ENCODE measurements at regions not wholly inside any gene's neighbourhood (a gene's known extent, or its start where the extent isn't known, plus 50 kb on each side); places are given as distances from the start of the nearest gene placed in this dataset.
"Not testable (repeated sequence)": the region's sequence is repeated elsewhere in the genome, so short reads cannot be mapped to it uniquely, and the experiment has no call there.

GRCh38 chr9:90064971-90065370 is 460.2 kb downstream of the GADD45G start:
- peaks cover 18 to 24% of the 10 kb centered on the region in 2 donors for H3K27me3 Mint-ChIP-seq
- no peak overlapping the region for H3K27ac Mint-ChIP-seq
- no peaks in the 10 kb centered on the region for H3K9me3 Mint-ChIP-seq
- no peaks in the 10 kb centered on the region for H3K36me3 Mint-ChIP-seq (ENCODE audit: insufficient read depth)
- no peaks in the 10 kb centered on the region for H3K4me1 Mint-ChIP-seq (ENCODE audit: low read depth in 2 of 2)
- H3K4me3 Mint-ChIP-seq = no peak overlapping the region
- ATAC-seq (replicated peaks) (no peak), DNase-seq (no peak)

GRCh38 chr9:90065851-90066250 is 461.0 kb downstream of the GADD45G start:
- no peak overlapping the region for H3K4me3 Mint-ChIP-seq
- DNase-seq = no peak
- H3K9me3 Mint-ChIP-seq = no peaks in the 10 kb centered on the region
- no peaks in the 10 kb centered on the region for H3K36me3 Mint-ChIP-seq (ENCODE audit: insufficient read depth)
- no peak overlapping the region for H3K27ac Mint-ChIP-seq
- no peaks in the 10 kb centered on the region for H3K4me1 Mint-ChIP-seq (ENCODE audit: low read depth in 2 of 2)
- ATAC-seq (replicated peaks) = no peak
- H3K27me3 Mint-ChIP-seq = peaks cover 24 to 25% of the 10 kb centered on the region in 2 donors

DNA sequence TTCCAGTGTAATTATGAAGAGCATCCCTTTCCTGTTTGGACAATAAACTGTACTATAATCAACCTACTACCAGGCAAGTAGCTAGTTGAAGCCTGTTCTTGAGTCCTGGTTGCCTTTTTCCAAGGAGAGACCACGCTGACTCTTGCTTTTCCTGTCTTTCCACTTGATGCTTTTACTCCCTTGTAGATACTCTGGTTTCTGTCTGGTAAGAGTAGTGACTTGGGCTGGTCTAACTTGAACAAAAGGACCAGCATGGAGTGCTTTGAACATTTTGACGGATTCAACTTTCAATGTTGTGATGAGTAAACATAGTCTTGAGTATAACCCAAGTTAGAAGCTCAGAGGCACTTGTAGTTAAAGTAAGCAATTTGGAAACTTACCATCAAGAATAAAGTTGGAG is 464.3 kb downstream of the GADD45G start:
- no peak for DNase-seq
- no peaks in the 10 kb centered on the region for H3K9me3 Mint-ChIP-seq
- H3K36me3 Mint-ChIP-seq (ENCODE audit: insufficient read depth) = no peaks in the 10 kb centered on the region
- H3K27ac Mint-ChIP-seq = no peak overlapping the region
- H3K4me1 Mint-ChIP-seq (ENCODE audit: low read depth in 2 of 2) = no peaks in the 10 kb centered on the region
- peaks cover 17 to 19% of the 10 kb centered on the region in 2 donors for H3K27me3 Mint-ChIP-seq
- ATAC-seq (replicated peaks) = no peak
- H3K4me3 Mint-ChIP-seq = no peak overlapping the region

DNA sequence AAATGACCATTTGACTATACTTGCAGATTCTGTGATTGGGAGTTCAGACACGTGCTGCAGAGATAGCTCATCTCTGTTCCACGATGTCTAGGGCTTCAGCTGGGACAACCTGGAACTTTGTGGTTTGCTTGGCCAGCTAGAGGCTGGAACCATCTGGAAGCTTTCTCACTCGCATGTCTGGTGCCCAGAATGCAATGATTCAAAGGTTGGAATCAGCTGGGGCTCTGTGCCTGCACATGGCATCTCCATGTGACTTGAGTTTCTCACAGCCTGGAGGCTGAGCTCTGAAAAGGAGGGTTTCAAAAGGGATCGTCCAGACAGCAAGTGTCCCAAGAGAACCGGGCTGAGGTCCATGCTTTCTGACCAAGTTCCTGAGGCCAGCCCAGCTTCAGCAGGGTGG is 465.2 kb downstream of the GADD45G start:
- ATAC-seq (replicated peaks) (no peak), DNase-seq (no peak)
- no peaks in the 10 kb centered on the region for H3K4me1 Mint-ChIP-seq (ENCODE audit: low read depth in 2 of 2)
- H3K4me3 Mint-ChIP-seq = no peak overlapping the region
- H3K9me3 Mint-ChIP-seq = no peaks in the 10 kb centered on the region
- H3K36me3 Mint-ChIP-seq (ENCODE audit: insufficient read depth) = no peaks in the 10 kb centered on the region
- H3K27ac Mint-ChIP-seq = no peak overlapping the region
- peaks cover 17 to 19% of the 10 kb centered on the region in 2 donors for H3K27me3 Mint-ChIP-seq

- Mint-ChIP-seq H3K36me3 (ENCODE audit: insufficient read depth) (no peaks in the 10 kb centered on the region), H3K27me3 (peaks cover 18 to 19% of the 10 kb centered on the region in 2 donors), H3K4me3 (no peak overlapping the region), H3K9me3 (no peaks in the 10 kb centered on the region), H3K4me1 (ENCODE audit: low read depth in 2 of 2) (no peaks in the 10 kb centered on the region), H3K27ac (no peak overlapping the region)
- DNase-seq (no peak), ATAC-seq (replicated peaks) (no peak)
Measured at GRCh38 chr9:90070469-90070868, 465.7 kb downstream of the GADD45G start.

GRCh38 chr9:90070931-90071660 is 466.3 kb downstream of the GADD45G start:
- H3K36me3 Mint-ChIP-seq (ENCODE audit: insufficient read depth) = no peaks in the 10 kb centered on the region
- no peak overlapping the region for H3K27ac Mint-ChIP-seq
- ATAC-seq (replicated peaks) = no peak
- H3K9me3 Mint-ChIP-seq = no peaks in the 10 kb centered on the region
- DNase-seq = no peak
- H3K4me3 Mint-ChIP-seq = no peak overlapping the region
- H3K4me1 Mint-ChIP-seq (ENCODE audit: low read depth in 2 of 2) = no peaks in the 10 kb centered on the region
- peaks cover 20 to 23% of the 10 kb centered on the region in 2 donors for H3K27me3 Mint-ChIP-seq

- ATAC-seq (replicated peaks) = no peak
- H3K9me3 Mint-ChIP-seq = no peaks in the 10 kb centered on the region
- no peaks in the 10 kb centered on the region for H3K36me3 Mint-ChIP-seq (ENCODE audit: insufficient read depth)
- H3K27me3 Mint-ChIP-seq = peaks cover 36 to 37% of the 10 kb centered on the region in 2 donors
- DNase-seq = no peak
- H3K4me1 Mint-ChIP-seq (ENCODE audit: low read depth in 2 of 2) = no peaks in the 10 kb centered on the region
- H3K4me3 Mint-ChIP-seq = no peak overlapping the region
- no peak overlapping the region for H3K27ac Mint-ChIP-seq
Measured at GRCh38 chr9:90073186-90073945, 468.6 kb downstream of the GADD45G start.

GRCh38 chr9:90074316-90074962 is 469.6 kb downstream of the GADD45G start:
- Mint-ChIP-seq H3K9me3 (no peaks in the 10 kb centered on the region), H3K27me3 (peaks cover 32 to 38% of the 10 kb centered on the region in 2 donors), H3K36me3 (ENCODE audit: insufficient read depth) (no peaks in the 10 kb centered on the region), H3K4me3 (no peak overlapping the region), H3K27ac (no peak overlapping the region), H3K4me1 (ENCODE audit: low read depth in 2 of 2) (no peaks in the 10 kb centered on the region)
- ATAC-seq (replicated peaks) (no peak), DNase-seq (no peak)

DNA sequence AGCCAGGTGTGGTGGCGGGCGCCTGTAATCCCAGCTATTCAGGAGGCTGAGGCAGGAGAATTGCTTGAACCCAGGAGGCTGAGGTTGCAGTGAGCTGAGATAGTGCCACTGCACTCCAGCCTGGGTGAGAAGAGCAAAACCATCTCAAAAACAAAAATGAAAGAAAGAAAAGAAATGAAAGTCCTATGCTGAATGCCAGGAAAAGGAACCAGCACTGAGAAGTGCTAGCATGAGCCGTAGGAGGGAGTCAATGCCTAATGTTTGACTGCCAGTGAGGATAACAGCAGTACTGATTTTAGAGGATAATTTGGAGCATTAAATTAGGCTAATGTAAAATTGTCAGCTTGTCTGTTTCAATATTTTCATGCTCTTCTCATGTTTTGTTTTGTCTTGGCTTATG is 472.8 kb downstream of the GADD45G start:
- not testable (repeated sequence) for ATAC-seq (replicated peaks); H3K4me3 Mint-ChIP-seq; H3K4me1 Mint-ChIP-seq (ENCODE audit: low read depth in 2 of 2); H3K27ac Mint-ChIP-seq; DNase-seq; H3K9me3 Mint-ChIP-seq; H3K36me3 Mint-ChIP-seq (ENCODE audit: insufficient read depth)
- peaks cover 31 to 54% of the 10 kb centered on the region in 2 donors for H3K27me3 Mint-ChIP-seq

DNA sequence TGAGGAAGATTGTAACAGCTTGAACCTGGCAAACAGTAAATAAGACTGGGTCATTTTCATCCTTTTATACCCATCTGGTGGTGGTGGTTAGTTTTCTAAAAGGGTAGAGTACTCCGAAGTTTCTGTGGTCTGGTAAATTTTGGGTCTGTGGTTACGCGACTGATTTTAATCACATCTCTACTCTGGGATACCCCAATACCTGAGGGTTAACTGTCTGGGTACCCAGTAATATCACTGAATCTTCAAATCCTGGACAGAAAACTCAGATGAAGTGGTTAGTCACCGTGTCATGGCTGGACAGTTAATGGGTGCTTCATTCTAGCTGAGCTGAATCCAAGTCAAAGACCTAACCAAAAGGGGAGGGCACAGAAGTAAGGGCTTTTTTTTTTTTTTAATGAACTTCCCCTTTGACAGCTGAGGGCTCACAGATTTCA is 474.2 kb downstream of the GADD45G start:
- Mint-ChIP-seq H3K9me3 (no peaks in the 10 kb centered on the region), H3K27ac (no peak overlapping the region), H3K27me3 (peaks cover 33 to 59% of the 10 kb centered on the region in 2 donors), H3K36me3 (ENCODE audit: insufficient read depth) (no peaks in the 10 kb centered on the region), H3K4me1 (ENCODE audit: low read depth in 2 of 2) (peaks cover 0 to 2% of the 10 kb centered on the region in 2 donors), H3K4me3 (no peak overlapping the region)
- no peak for DNase-seq
- no peak for ATAC-seq (replicated peaks)

DNA sequence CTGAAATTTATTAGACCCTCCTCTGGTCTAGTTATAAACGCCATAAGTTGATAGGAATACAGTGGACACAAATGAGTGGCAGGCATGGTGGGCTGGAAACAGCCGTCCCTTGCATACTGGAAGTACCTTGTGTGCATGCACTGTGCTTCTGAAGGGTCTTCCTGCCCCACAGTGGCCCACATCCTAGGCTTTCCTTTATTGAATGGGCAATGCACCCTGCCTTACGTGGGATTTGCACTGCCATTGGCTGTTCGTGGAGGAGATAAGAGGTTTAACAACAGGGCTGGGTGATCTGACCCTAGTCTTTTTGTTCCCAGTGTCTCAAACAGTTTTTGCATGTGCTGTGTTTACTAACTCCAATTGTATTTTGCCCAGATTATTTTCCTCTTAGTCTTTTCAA is 480.8 kb downstream of the GADD45G start:
- Mint-ChIP-seq H3K27ac (no peak overlapping the region), H3K4me3 (no peak overlapping the region), H3K36me3 (ENCODE audit: insufficient read depth) (no peaks in the 10 kb centered on the region), H3K27me3 (peaks cover 20 to 69% of the 10 kb centered on the region in 2 donors), H3K9me3 (no peaks in the 10 kb centered on the region), H3K4me1 (ENCODE audit: low read depth in 2 of 2) (no peaks in the 10 kb centered on the region)
- ATAC-seq (replicated peaks) (no peak), DNase-seq (no peak)

DNA sequence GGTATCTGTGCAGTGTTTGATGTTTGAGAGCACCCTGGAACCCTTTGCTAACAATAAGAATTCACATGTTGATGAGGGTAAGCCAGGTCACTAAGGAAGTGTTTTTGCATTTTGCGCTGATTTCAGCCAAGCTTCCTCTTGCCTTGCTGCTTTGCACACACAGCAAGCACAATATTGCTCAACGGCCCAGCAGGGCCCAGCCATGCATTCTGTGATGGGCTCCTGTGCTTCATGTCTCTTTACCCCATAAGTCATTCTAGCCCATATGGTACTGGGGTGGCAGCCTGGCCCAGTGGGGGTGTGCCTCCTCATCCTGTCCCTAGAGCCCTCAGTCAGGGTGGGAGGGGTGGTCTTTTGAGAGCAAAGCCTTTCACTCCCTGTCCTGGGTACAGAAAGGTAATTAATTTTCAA is 481.3 kb downstream of the GADD45G start:
- Mint-ChIP-seq H3K9me3 (no peaks in the 10 kb centered on the region), H3K36me3 (ENCODE audit: insufficient read depth) (no peaks in the 10 kb centered on the region), H3K4me1 (ENCODE audit: low read depth in 2 of 2) (no peaks in the 10 kb centered on the region), H3K27ac (no peak overlapping the region), H3K4me3 (no peak overlapping the region), H3K27me3 (peaks cover 21 to 69% of the 10 kb centered on the region in 2 donors)
- no peak for DNase-seq
- ATAC-seq (replicated peaks) = no peak

DNA sequence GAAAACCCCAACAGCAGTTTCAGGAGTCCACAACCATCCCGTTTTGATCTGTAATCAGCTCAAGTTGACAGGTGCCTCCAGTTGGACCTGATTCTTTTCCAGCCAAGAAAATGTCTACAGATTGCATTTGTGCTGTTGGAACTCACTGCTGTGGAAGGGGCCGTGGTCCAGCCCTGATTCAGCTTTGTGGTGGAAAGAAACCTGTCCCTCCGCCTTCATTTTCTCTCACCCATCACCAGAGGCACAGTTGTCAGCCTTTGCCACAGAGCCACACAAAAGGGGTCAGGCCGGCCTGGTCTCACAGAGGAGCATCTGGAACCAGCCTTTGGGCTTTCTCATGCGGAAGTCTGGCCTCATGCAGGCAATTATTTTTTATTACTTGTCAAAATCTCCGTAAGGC is 483.6 kb downstream of the GADD45G start:
- no peak for DNase-seq
- Mint-ChIP-seq H3K27me3 (peaks cover 30 to 79% of the 10 kb centered on the region in 2 donors), H3K9me3 (no peaks in the 10 kb centered on the region)

More for the DNA sequence above, 483.6 kb downstream of the GADD45G start:
- Mint-ChIP-seq H3K4me3 (no peak overlapping the region), H3K27ac (no peak overlapping the region), H3K36me3 (ENCODE audit: insufficient read depth) (peaks cover 2% of the 10 kb centered on the region), H3K4me1 (ENCODE audit: low read depth in 2 of 2) (peaks cover 0 to 5% of the 10 kb centered on the region in 2 donors)
- ATAC-seq (replicated peaks) = no peak
